ENCODE measurements at regions not wholly inside any gene's neighbourhood (a gene's known extent, or its start where the extent isn't known, plus 50 kb on each side); places are given as distances from the start of the nearest gene placed in this dataset.
"Not testable (repeated sequence)": the region's sequence is repeated elsewhere in the genome, so short reads cannot be mapped to it uniquely, and the experiment has no call there.

DNA sequence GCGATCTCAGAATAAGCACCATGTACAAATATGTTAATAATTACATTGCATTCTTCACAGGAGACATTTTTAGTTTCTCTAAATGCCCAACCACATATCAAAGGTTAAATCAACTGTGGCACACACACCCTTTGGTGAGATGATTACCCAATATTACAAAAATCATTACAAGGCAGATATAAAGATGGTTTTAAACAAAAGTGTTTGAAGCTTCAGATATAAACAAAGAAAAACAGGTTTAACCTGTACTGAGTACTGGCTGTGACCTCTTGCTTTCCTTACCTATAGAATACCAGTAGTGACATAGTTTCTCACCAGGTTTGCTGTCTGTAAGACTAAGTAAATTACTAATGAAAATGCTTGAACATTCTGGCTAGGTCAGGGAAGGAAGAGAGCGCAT, 360.0 kb upstream of the IGFBP3 start:
- DNase-seq (ENCODE audit: low read depth, low spot score), result no peak

- no peak for DNase-seq (ENCODE audit: low read depth, low spot score)
Observed at GRCh38 chr7:46279290-46279689, 358.2 kb upstream of the IGFBP3 start.

GRCh38 chr7:46264646-46265045, 343.6 kb upstream of the IGFBP3 start:
- DNase-seq (ENCODE audit: low read depth, low spot score), result no peak

- DNase-seq (ENCODE audit: low read depth, low spot score), result not testable (repeated sequence)
Observed at GRCh38 chr7:46261638-46262037, 340.6 kb upstream of the IGFBP3 start.

DNA sequence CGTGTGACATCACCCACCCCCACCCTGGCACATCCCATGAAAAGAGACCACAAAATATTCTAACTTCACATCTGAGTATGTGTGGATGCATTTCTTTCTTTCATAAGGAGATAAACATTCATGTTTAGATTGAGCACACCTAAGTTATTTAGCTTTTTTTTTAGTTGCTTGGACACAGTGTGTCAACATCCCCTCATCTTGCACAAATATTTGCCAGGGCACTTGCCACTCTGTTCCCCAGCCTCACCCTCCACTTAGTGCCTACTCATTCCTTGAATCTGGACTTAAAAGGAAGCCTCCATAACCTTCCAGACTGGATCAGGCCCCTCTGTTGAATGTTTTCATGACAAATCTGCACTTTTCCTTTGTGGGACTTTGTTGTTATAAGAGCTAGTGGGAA, 338.9 kb upstream of the IGFBP3 start:
- DNase-seq (ENCODE audit: low read depth, low spot score), result no peak

DNA sequence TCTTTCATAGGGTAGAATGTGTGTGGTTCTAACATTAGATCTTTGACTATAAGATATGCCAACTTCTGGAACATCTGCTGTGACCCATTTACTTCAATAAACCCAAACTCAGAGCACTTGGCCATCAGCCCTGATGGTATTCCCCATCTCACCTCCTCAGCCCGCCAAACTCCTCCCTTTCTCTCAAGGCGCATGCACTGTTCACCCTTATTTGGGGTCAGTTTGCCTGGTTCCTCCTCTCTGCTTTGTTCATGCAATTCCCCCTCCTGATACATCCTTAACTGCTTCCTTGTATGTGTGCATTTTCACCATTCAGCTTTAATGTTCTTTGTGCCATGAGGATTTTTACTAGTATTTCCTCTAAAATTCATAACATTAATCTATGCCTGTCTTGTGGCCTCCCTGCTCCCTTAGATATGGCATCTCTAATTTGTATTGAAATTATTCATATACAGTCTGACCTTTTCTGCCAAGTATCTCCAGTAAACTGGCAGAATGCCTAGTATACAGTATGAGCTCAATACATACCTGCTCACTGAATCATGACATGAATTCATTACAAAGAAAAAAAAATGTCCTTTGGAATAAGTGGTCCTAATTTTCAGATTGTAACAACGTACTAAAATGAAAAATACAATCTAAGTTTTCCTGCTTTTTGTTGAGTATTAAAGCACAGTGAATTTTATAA, 336.8 kb upstream of the IGFBP3 start:
- DNase-seq (ENCODE audit: low read depth, low spot score), result no peak

- no peak for DNase-seq (ENCODE audit: low read depth, low spot score)
Observed at GRCh38 chr7:46256870-46257661, 336.0 kb upstream of the IGFBP3 start.

GRCh38 chr7:46253520-46253919, 332.4 kb upstream of the IGFBP3 start:
- no peak for DNase-seq (ENCODE audit: low read depth, low spot score)

- DNase-seq (ENCODE audit: low read depth, low spot score), result no peak
Observed at GRCh38 chr7:46247664-46248063, 326.6 kb upstream of the IGFBP3 start.

- DNase-seq (ENCODE audit: low read depth, low spot score), result no peak
Observed at GRCh38 chr7:46245586-46246111, 324.6 kb upstream of the IGFBP3 start.

- no peak for DNase-seq (ENCODE audit: low read depth, low spot score)
Observed at GRCh38 chr7:46244757-46245156, 323.7 kb upstream of the IGFBP3 start.

GRCh38 chr7:46243406-46243805, 322.3 kb upstream of the IGFBP3 start:
- no peak for DNase-seq (ENCODE audit: low read depth, low spot score)

- no peak for DNase-seq (ENCODE audit: low read depth, low spot score)
Observed at GRCh38 chr7:46239846-46240245, 318.8 kb upstream of the IGFBP3 start.

GRCh38 chr7:46237466-46237865, 316.4 kb upstream of the IGFBP3 start:
- no peak for DNase-seq (ENCODE audit: low read depth, low spot score)

- no peak for DNase-seq (ENCODE audit: low read depth, low spot score)
Observed at GRCh38 chr7:46233585-46234329, 312.7 kb upstream of the IGFBP3 start.

DNA sequence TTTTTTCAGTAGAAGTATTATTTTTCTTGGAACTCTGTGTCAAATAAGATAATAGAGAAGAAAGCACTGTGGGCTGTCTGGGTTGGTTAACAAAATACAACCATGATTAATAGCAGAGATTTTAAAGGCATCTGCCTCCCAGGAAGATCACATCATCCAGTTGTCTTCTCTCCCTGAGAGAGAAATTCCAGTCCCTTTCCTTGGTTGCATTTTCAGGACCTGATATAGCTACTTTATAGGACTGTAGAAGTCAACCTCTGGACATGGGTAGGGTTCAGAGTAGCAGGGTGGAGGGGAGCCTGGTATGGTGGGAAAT, 309.9 kb upstream of the IGFBP3 start:
- no peak for DNase-seq (ENCODE audit: low read depth, low spot score)

- no peak for DNase-seq (ENCODE audit: low read depth, low spot score)
Observed at GRCh38 chr7:46230298-46230989, 309.4 kb upstream of the IGFBP3 start.

DNA sequence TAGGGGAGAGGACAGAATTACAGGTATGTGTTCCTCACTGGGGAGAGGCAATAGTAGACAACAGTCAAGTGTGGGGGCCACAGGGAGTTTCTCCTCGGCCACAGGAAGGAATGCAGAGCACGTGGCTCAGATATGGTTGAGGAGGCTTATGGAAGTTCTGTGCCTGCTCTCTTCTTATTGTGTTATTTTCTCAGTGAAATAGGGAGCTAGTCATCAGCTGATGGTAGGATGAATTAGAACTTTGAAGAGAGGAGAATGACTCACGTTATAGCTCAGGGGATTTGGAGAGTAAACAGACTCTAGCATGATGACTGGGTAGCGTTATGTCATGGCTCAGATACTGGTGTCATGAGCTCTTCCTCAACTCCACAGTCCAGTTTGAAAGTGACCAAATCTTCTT, 308.3 kb upstream of the IGFBP3 start:
- no peak for DNase-seq (ENCODE audit: low read depth, low spot score)

DNA sequence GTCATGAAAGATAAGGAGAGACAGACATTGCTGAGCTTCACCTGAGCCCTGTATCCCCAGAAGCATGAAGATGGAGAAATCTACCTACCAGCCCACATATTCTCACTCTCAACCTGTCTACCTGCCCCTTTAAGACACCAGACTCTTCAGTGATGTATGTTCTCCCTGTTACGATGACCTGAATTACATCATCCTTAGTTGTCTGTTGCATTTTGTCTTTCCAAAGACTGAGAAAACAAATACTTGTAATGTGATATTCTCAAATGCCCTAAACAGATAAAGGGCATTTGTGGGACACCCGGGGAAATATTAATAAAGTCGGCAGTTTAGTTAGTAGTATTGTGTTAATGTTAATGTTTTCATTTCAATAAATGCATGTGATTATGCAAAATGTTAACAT, 305.8 kb upstream of the IGFBP3 start:
- DNase-seq (ENCODE audit: low read depth, low spot score), result no peak

- no peak for DNase-seq (ENCODE audit: low read depth, low spot score)
Observed at GRCh38 chr7:46224363-46224762, 303.3 kb upstream of the IGFBP3 start.

DNA sequence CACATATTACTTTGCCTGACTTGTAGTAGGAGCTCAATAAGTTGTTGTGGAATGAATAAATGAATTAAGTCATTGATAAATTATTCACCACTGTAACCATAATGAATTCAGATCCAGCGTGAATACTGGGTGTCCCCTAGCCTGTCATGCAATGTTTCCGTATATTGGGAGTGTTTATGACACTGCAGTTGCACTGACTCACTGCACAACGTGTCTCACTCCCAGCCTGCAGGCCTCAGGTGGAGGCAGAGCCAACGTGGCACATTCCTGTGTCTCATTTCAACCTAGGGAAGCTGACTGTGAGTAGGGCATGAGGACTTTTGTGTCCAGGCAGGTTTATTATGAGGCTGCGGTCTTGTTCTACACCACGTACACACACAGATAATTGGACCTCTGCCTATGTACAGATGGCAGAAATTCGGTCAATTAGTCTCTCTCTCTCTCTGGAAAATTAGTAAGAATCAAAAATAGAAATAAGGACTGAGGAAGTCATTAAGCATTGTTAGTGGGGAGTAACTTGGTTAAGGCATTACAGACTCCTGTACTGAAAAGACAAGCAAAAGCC, 299.1 kb upstream of the IGFBP3 start:
- no peak for DNase-seq (ENCODE audit: low read depth, low spot score)

Measured in pulmonary artery endothelial cell (primary cell).